ENCODE measurements at regions not wholly inside any gene's neighbourhood (a gene's known extent, or its start where the extent isn't known, plus 50 kb on each side); places are given as distances from the start of the nearest gene placed in this dataset.

- no peak for FAIRE-seq
- DNase-seq (ENCODE audit: low spot score) = no peak
These were observed 227.9 kb upstream of the SPRED2 start for GRCh38 chr2:65660340-65660739.

DNA sequence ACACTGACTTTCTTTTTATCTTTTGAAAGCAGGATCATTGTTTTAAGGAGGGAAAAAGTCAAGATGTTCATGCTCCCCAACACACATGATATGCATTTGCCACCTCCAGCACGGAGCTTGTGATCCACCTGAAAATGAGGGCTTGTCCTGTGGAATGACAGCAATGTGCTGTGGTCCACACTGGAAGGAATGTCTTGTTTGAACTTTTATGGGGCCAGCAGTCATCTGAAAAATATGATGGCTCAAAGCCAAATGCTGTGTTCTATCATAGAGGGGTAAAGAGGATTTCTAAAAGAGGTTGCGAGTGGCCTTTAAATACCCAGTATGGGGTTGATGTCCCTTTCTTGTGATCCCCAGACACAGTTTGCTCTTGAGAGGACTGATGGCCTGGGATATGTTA is 226.5 kb upstream of the SPRED2 start:
- no peak for DNase-seq (ENCODE audit: low spot score)
- no peak for FAIRE-seq

DNA sequence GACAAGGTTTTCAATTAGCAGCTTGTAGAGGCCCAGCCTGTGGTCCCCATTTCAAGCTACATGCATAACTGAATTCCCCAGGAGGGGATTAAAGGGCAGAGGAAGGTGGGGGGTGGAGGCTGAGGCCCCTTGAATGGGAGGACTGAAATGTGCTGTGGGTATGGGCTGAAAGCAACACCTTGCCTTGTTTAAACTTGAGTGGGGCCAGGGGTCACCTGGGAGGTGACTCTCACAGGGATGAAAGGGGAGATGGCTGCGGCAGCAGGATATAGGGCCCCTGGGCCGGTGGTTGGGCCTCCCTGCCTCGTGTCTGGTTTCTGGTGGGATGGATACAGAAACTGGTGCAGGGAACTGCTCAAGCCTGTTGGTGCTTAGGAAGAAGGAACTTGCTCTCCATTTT is 225.9 kb upstream of the SPRED2 start:
- DNase-seq (ENCODE audit: low spot score) (no peak), FAIRE-seq (no peak)

GRCh38 chr2:65656160-65656718 is 223.8 kb upstream of the SPRED2 start:
- DNase-seq (ENCODE audit: low spot score) = no peak
- no peak for FAIRE-seq

- no peak for DNase-seq (ENCODE audit: low spot score)
- no peak for FAIRE-seq
These were observed 222.6 kb upstream of the SPRED2 start for GRCh38 chr2:65655000-65655399.

DNA sequence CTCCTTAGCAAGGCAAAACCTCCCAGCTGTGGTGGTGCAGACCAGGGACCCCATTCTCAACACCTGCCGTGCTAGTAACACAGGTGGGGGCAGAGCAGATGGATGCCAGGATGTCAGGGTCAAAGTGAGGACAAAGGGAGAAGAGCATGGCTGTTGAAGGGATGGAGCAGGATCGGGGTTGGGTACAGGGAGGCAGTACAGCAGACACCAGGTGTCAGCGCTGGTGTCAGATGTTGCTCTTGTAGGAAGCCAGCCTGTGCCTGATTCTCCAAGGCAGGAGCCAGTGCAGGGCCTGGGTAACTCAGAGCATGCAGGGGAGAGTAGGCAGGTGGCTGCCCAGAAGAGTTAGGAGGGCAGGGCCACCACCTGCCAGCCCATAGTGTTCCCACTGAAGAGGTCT is 222.1 kb upstream of the SPRED2 start:
- FAIRE-seq = no peak

DNA sequence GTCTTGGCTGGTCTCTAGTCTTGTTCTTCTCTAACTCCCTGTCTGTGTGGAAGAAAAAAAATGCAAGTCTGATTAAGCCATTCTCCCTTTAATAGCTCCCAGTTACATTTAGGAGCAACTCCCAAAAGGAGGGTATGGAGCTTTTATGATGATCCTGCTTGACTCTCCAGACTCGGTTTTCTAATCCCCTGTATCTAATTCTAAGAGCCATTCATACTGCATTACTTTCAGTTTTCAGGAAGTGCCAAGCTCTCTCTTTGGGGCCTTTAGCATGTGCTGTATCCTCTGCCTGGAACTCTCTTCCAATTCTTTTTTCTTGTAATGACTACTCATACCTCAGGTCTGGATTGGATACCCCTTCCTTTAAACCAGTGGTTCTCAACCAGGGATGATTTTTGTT is 219.7 kb upstream of the SPRED2 start:
- DNase-seq (ENCODE audit: low spot score) (no peak), FAIRE-seq (no peak)

More for the DNA sequence above, 222.1 kb upstream of the SPRED2 start:
- DNase-seq (ENCODE audit: low spot score) = no peak

GRCh38 chr2:65649811-65650589 is 217.6 kb upstream of the SPRED2 start:
- FAIRE-seq = no peak
- DNase-seq (ENCODE audit: low spot score) = no peak

DNA sequence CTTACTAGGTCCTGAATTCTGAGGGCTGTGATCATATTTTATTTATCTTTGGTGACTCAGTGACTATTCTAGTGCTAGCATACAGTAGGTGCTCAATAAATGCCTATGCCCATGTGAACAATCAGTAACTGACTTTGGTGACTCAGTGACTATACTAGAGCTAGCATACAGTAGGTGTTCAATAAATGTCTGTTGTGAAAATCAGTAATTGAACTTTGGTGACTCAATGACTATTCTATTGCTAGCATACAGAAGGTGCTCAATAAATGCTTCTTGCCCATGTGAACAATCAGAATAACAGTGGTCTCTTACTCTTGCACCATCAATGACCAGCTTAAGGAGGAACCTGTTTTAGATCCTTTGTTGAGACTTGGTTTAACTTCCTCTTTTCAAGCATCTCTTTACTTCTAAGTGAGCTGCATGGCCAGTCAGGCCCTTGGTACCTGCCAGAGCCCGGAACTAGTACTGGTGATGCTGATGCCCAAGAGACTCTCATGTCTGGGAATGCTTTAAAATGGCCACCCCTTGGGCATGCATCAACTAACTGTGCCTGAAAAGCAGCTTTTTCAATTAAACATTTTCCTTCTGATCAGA is 214.9 kb upstream of the SPRED2 start:
- FAIRE-seq (no peak), DNase-seq (ENCODE audit: low spot score) (no peak)

GRCh38 chr2:65640793-65641103 is 208.3 kb upstream of the SPRED2 start:
- FAIRE-seq (no peak), DNase-seq (ENCODE audit: low spot score) (no peak)

DNA sequence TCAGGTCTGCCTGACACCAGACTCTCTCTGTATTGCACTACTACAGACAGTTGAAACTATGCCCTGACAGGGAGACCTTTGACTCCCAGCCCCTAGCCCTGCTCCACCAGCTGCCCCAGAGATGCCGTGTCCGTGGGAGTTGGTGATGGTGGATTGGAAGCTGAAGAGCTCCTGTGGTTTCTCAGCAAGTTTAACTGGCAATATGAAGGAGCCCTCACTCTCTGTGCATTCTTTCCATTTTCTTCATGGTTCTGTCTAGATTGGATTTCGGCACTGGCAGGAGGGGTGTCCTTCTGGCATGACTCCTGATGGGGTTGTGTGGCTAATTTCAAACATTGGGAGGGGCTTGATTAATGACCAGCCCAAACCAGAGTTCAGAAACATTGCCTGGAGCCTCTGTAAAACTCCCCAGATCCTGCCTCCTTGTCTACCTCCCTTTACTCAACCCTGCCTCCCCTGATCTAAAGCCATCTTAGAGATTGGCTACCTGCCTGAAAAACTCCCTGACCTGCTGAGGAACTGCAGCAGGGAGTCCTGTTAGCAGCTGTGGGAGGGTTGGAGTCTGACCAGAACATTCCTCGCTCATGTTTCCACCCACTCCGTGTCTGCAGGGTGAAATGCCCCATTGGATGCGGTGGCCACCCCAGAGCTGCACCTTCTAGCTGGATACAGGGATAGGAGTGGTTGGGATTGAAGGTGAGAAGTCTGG is 206.9 kb upstream of the SPRED2 start:
- FAIRE-seq (no peak), DNase-seq (ENCODE audit: low spot score) (no peak)

DNA sequence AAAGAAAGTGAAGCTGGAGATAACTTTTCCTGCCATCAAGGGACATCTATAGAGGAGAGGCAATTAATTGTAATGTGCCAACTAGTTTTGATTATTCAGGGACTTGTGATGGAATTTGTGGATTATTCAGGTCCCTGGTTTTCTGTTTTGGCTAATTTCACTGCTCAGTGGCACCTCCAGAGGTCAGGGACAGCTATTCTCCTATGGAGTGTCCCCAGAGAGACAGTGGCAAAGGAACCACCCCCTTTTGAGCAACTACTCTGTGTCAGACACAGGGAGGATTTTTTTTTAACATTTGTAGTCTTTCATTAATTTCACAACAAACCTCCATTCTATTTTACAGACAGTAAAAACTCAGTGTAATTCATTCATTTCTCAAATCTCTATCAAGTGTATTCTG is 206.0 kb upstream of the SPRED2 start:
- FAIRE-seq (no peak), DNase-seq (ENCODE audit: low spot score) (no peak)

DNA sequence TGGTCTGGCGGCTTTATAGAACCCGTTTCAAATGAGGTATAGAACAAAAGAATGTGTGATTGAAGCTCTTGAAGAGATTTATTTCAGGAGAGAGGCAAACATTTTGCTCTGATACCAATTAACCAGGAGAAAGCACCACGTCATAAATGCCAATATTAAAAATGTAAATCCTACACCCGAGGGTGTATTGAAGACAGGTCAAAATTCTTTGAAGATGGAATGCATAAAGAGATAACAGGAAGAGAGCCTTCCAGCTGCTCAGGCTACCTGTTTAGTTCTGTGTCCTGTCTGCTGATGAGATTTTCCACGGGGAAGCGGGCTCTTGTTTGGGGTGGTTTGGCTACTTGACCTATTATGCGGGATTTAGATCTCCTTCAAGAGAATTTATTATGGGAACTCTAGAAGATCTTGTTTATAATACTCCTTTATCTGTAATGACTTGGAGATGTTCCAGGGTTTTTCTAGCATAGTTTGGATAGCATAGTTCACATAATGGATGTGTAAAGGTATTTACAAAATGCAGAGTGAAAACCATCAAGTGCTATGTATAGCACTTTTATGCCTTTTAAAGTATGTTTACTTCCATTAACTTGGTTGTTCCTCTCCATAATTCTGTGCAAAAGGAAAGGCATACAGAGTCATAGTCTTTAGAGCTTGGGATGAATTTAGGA is 204.5 kb upstream of the SPRED2 start:
- FAIRE-seq (no peak), DNase-seq (ENCODE audit: low spot score) (no peak)

GRCh38 chr2:65636024-65636423 is 203.6 kb upstream of the SPRED2 start:
- no peak for DNase-seq (ENCODE audit: low spot score)
- FAIRE-seq = no peak

DNA sequence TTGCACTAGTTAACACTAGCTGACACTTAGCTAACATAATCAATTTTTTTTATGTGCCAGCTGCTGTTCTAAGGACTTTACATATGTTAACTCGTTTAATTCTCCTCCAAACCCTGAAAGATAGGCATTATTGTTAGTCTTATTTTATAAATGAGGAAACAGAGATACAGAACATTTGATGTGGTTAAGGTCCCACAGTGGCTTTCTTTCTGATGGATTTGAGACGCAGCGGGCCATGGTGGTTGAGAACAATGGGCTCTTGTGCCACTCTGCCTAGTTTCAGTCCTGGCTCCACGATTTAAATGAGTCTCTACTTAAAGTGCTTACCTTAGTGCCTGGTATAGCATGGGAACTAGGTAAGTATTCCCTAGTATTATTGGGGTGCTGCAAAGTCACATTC is 201.9 kb upstream of the SPRED2 start:
- FAIRE-seq (no peak), DNase-seq (ENCODE audit: low spot score) (no peak)

- DNase-seq (ENCODE audit: low spot score) (no peak), FAIRE-seq (no peak)
These were observed 198.2 kb upstream of the SPRED2 start for GRCh38 chr2:65630643-65631042.

GRCh38 chr2:65628156-65628555 is 195.8 kb upstream of the SPRED2 start:
- no peak for DNase-seq (ENCODE audit: low spot score)
- FAIRE-seq = no peak

DNA sequence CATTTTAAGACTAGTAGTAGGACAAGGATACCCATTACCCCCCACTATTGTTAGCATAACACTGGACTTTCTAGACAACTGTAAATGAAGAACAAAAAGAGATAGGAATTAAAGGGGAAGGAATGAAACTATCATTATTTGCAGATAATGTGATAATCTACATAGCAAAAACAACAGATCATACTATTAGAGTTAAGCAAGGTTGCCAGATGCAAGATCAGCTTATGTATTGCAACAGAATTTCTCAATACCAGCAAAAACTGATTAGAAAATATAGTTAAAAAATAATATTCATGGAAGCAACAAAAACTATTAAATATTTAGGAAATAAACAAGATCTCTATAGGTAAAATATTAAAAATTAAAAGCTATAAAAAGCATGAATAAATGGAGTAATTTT is 194.4 kb upstream of the SPRED2 start:
- DNase-seq (ENCODE audit: low spot score) = no peak
- no peak for FAIRE-seq

DNA sequence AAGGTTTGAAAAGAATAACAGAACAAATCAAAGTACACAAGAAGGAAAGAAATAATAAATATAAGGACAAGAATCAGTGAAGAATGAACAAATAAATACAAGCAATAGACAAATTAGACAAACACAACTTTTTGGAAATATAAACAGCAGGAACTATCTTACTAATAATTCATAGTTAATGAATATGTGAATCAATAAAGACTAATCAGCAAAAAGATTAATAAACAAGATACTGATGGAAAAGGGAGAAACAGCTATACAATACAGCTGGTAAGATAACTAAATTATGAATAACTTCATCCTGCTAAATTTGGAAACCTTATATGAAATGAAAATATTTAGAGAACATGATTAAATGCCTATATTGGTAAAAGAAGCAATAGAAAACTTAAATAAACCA is 193.6 kb upstream of the SPRED2 start:
- DNase-seq (ENCODE audit: low spot score) = no peak
- FAIRE-seq = no peak

DNA sequence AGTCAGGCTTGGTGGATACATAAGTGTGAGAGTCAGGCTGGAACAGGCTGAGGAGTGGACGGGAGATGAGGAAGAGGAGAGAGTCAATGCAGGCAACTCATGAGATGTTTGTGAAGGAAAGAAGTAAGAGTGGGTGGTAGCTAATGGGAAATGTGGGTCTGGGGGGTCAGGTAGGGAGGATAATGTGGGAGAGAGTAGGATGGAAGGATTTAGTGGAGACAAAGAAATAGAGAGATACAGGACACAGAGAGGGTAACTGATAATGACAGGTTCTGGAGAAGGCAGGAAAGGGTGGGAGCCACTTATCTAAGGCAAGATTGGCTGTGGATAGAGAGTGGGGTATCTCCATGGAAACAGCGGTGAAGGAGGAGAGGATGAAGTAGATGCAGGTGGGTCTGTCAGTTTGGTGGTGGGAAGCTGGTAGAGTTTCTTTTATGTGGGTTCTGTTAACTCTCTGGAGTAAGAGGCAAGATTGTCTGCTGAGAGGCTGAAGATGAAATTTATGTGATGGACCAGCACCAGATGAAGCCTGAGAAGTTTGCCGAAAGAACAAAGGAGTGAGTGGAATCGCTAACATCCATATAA is 190.6 kb upstream of the SPRED2 start:
- FAIRE-seq = no peak
- DNase-seq (ENCODE audit: low spot score) = no peak

- FAIRE-seq (no peak), DNase-seq (ENCODE audit: low spot score) (no peak)
These were observed 190.1 kb upstream of the SPRED2 start for GRCh38 chr2:65622499-65622898.

DNA sequence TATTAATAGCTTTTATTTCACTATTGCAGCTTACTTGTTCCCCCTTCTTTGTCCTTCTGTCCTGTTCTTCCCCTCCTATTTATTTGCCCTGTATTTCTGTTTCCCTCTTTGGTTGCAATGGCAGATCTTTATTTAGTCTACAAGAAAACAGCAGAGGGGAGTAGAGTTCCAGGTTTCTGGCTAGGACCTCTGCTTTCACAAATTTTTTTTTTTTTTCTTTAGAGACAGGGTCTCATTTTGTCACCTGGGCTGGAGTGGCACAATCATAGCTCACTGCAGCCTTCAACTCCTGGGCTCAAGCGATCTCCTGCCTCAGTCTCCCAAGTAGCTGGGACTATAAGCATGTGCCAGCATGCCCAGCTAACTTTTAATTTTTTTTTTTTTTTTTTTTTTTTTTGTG is 188.1 kb upstream of the SPRED2 start:
- FAIRE-seq (no peak), DNase-seq (ENCODE audit: low spot score) (no peak)
